ENCODE measurements at regions not wholly inside any gene's neighbourhood (a gene's known extent, or its start where the extent isn't known, plus 50 kb on each side); places are given as distances from the start of the nearest gene placed in this dataset.

- no peak for DNase-seq (ENCODE audit: low read depth)
- no peak overlapping the region for H3K4me3 ChIP-seq (ENCODE audit: low read depth, low read length)
- no peak for TF ChIP-seq MAX (IDR thresholded peaks at IDR 0.05; ENCODE audit: low read depth, low read length)
- no peak for TF ChIP-seq CTCF (IDR thresholded peaks at IDR 0.05; ENCODE audit: low read depth, low read length)
- no peak for TF ChIP-seq MYC (IDR thresholded peaks at IDR 0.05; ENCODE audit: low read depth, low read length)
- no peak for TF ChIP-seq POLR2A (IDR thresholded peaks at IDR 0.05; ENCODE audit: extremely low read depth, insufficient read length)
Observed at GRCh38 chr5:152306386-152306785, 98.7 kb downstream of the NMUR2 start.

DNA sequence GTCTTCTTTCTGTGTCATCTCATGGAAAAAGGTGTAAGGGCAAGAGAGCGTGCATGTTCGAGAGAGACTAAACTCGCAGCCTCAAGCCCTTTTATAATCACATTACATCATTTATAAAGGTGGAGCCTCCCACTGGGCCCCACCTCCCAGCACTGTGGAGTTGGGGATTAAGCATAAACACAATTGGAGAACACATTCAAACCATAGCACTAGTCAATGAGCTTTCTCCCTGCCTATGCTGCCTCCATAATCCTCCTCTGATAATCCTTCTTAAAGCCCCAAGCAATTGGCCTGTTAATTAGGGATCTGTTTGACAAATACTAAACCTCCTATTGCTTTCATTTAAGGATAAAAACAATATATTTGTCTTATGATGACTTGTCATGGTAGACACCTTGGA is 99.6 kb downstream of the NMUR2 start:
- no peak for DNase-seq (ENCODE audit: low read depth)
- TF ChIP-seq CTCF (IDR thresholded peaks at IDR 0.05; ENCODE audit: low read depth, low read length) (no peak), MAX (IDR thresholded peaks at IDR 0.05; ENCODE audit: low read depth, low read length) (no peak), MYC (IDR thresholded peaks at IDR 0.05; ENCODE audit: low read depth, low read length) (no peak), POLR2A (IDR thresholded peaks at IDR 0.05; ENCODE audit: extremely low read depth, insufficient read length) (no peak)
- H3K4me3 ChIP-seq (ENCODE audit: low read depth, low read length) = no peak overlapping the region

- no peak for TF ChIP-seq MAX (IDR thresholded peaks at IDR 0.05; ENCODE audit: low read depth, low read length)
- TF ChIP-seq MYC (IDR thresholded peaks at IDR 0.05; ENCODE audit: low read depth, low read length) = no peak
- TF ChIP-seq POLR2A (IDR thresholded peaks at IDR 0.05; ENCODE audit: extremely low read depth, insufficient read length) = no peak
- no peak for TF ChIP-seq CTCF (IDR thresholded peaks at IDR 0.05; ENCODE audit: low read depth, low read length)
- DNase-seq (ENCODE audit: low read depth) = no peak
- no peak overlapping the region for H3K4me3 ChIP-seq (ENCODE audit: low read depth, low read length)
Observed at GRCh38 chr5:152303841-152304240, 101.2 kb downstream of the NMUR2 start.

DNA sequence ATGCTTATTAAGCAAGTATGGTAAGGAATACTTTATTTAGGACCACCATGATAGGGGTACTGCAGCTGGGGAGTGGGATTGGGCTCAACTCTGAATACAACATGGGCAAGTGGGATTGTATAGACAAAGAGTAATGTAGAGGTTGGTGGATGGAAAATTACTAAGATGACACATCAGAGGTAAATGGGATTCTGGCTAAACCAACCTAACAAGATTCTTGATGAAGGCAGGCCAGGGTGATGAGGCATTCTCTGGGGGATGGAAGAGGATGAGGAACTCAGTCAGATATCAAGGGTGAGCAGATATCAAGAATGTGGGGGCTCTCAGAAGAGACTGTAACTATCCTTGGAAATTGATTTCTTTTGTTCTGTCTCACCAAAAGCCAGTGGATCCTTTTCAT is 107.2 kb downstream of the NMUR2 start:
- TF ChIP-seq POLR2A (IDR thresholded peaks at IDR 0.05; ENCODE audit: extremely low read depth, insufficient read length) (no peak), MAX (IDR thresholded peaks at IDR 0.05; ENCODE audit: low read depth, low read length) (no peak), MYC (IDR thresholded peaks at IDR 0.05; ENCODE audit: low read depth, low read length) (no peak), CTCF (IDR thresholded peaks at IDR 0.05; ENCODE audit: low read depth, low read length) (no peak)
- no peak for DNase-seq (ENCODE audit: low read depth)
- H3K4me3 ChIP-seq (ENCODE audit: low read depth, low read length) = no peak overlapping the region

- TF ChIP-seq POLR2A (IDR thresholded peaks at IDR 0.05; ENCODE audit: extremely low read depth, insufficient read length) (no peak), CTCF (IDR thresholded peaks at IDR 0.05; ENCODE audit: low read depth, low read length) (no peak), MAX (IDR thresholded peaks at IDR 0.05; ENCODE audit: low read depth, low read length) (no peak), MYC (IDR thresholded peaks at IDR 0.05; ENCODE audit: low read depth, low read length) (no peak)
- no peak overlapping the region for H3K4me3 ChIP-seq (ENCODE audit: low read depth, low read length)
- DNase-seq (ENCODE audit: low read depth) = no peak
Observed at GRCh38 chr5:152293189-152293588, 111.9 kb downstream of the NMUR2 start.

- no peak overlapping the region for H3K4me3 ChIP-seq (ENCODE audit: low read depth, low read length)
- no peak for DNase-seq (ENCODE audit: low read depth)
- TF ChIP-seq MYC (IDR thresholded peaks at IDR 0.05; ENCODE audit: low read depth, low read length) = no peak
- no peak for TF ChIP-seq MAX (IDR thresholded peaks at IDR 0.05; ENCODE audit: low read depth, low read length)
- TF ChIP-seq POLR2A (IDR thresholded peaks at IDR 0.05; ENCODE audit: extremely low read depth, insufficient read length) = no peak
- no peak for TF ChIP-seq CTCF (IDR thresholded peaks at IDR 0.05; ENCODE audit: low read depth, low read length)
Observed at GRCh38 chr5:152290181-152290580, 114.9 kb downstream of the NMUR2 start.

All from NB4 (cell line).